ENCODE measurements at regions not wholly inside any gene's neighbourhood (a gene's known extent, or its start where the extent isn't known, plus 50 kb on each side); places are given as distances from the start of the nearest gene placed in this dataset.

- Histone ChIP-seq H3K36me3 (replicated peaks in 1 of 2; ENCODE audit: control insufficient read depth in 1 of 2, insufficient read depth in 2 of 2, low read length in 1 of 2) (no peaks in the 10 kb centered on the region), H3F3A (replicated peaks; ENCODE audit: insufficient read depth) (no peaks in the 10 kb centered on the region), H3K9me2 (no peaks in the 10 kb centered on the region), H3K4me3 (ENCODE audit: low read depth in 2 of 2, low read length in 1 of 2) (no peak overlapping the region), H3K79me2 (ENCODE audit: insufficient read depth) (no peaks in the 10 kb centered on the region), H3K4me2 (no peak overlapping the region), H3K27me3 (ENCODE audit: insufficient read depth) (no peaks in the 10 kb centered on the region), H4K20me1 (ENCODE audit: insufficient read depth) (no peaks in the 10 kb centered on the region), H2AFZ (ENCODE audit: low read depth) (no peak overlapping the region), H3K9me3 (no peaks in the 10 kb centered on the region), H3K4me1 (ENCODE audit: control insufficient read depth in 1 of 2, insufficient read depth in 2 of 2, low read depth in 1 of 2, low read length in 1 of 2) (no peaks in the 10 kb centered on the region), H3K27ac (ENCODE audit: low read depth in 2 of 2, low read length in 1 of 2) (no peak overlapping the region), H3K9ac (no peak overlapping the region)
- POLR2A ChIA-PET, result no interaction called here
- TF ChIP-seq SMC3 (IDR thresholded peaks at IDR 0.05; ENCODE audit: low read depth, low read length) (no peak), NFIC (IDR thresholded peaks at IDR 0.05; ENCODE audit: borderline replicate concordance) (no peak), GATA2 (CRISPR knock-in tag; IDR thresholded peaks at IDR 0.05) (no peak), SIN3A (IDR thresholded peaks at IDR 0.05; ENCODE audit: borderline replicate concordance, low read depth, low read length) (no peak), RAD21 (IDR thresholded peaks at IDR 0.05; ENCODE audit: low read length) (no peak)
- CTCF ChIA-PET, result interaction anchor here (0.9 kb wide), 1 partner anchor 52 kb away, joined by 3 read pairs; no protein-coding TSS in a partner anchor
- DNase-seq, result no peak
Observed at GRCh38 chr4:68750555-68750954, 65.2 kb upstream of the UGT2B10 start.

- ChIA-PET POLR2A (no interaction called here), CTCF (no interaction called here)
- Histone ChIP-seq H3K27me3 (ENCODE audit: insufficient read depth) (no peaks in the 10 kb centered on the region), H3K4me1 (ENCODE audit: control insufficient read depth in 1 of 2, insufficient read depth in 2 of 2, low read depth in 1 of 2, low read length in 1 of 2) (no peaks in the 10 kb centered on the region), H3K9me2 (no peaks in the 10 kb centered on the region), H3K9ac (no peak overlapping the region), H3K79me2 (ENCODE audit: insufficient read depth) (no peaks in the 10 kb centered on the region), H3K36me3 (replicated peaks in 1 of 2; ENCODE audit: control insufficient read depth in 1 of 2, insufficient read depth in 2 of 2, low read length in 1 of 2) (no peaks in the 10 kb centered on the region), H4K20me1 (ENCODE audit: insufficient read depth) (no peaks in the 10 kb centered on the region), H3F3A (replicated peaks; ENCODE audit: insufficient read depth) (no peaks in the 10 kb centered on the region), H3K4me3 (ENCODE audit: low read depth in 2 of 2, low read length in 1 of 2) (no peak overlapping the region), H3K4me2 (no peak overlapping the region), H3K27ac (ENCODE audit: low read depth in 2 of 2, low read length in 1 of 2) (no peak overlapping the region), H3K9me3 (no peaks in the 10 kb centered on the region), H2AFZ (ENCODE audit: low read depth) (no peak overlapping the region)
- WGBS (ENCODE audit: low lambda C conversion rate), result 6% methylated on average over 4 of the region's 4 CpGs
- DNase-seq, result no peak
- no peak for TF ChIP-seq FOXM1 (IDR thresholded peaks at IDR 0.05; ENCODE audit: low read depth)
- TF ChIP-seq TAF1 (IDR thresholded peaks at IDR 0.05; ENCODE audit: borderline replicate concordance, low read depth, low read length), result no peak
- no peak for TF ChIP-seq REST (IDR thresholded peaks at IDR 0.05; ENCODE audit: low read depth, low read length)
- no peak for TF ChIP-seq NFIC (IDR thresholded peaks at IDR 0.05; ENCODE audit: borderline replicate concordance)
- TF ChIP-seq PBX3 (IDR thresholded peaks at IDR 0.05), result no peak
- TF ChIP-seq EZH2phosphoT487 (IDR thresholded peaks at IDR 0.05; ENCODE audit: borderline replicate concordance, low read depth), result no peak
- TF ChIP-seq IRF3 (IDR thresholded peaks at IDR 0.05; ENCODE audit: low read depth, low read length), result no peak
- TF ChIP-seq FOSL2 (IDR thresholded peaks at IDR 0.05; ENCODE audit: borderline replicate concordance, low read depth), result no peak
- TF ChIP-seq SMC3 (IDR thresholded peaks at IDR 0.05; ENCODE audit: low read depth, low read length), result no peak
- no peak for TF ChIP-seq YY1 (IDR thresholded peaks at IDR 0.05; ENCODE audit: low read depth)
- no peak for TF ChIP-seq RCOR1 (IDR thresholded peaks at IDR 0.05; ENCODE audit: low read length)
- TF ChIP-seq USF1 (IDR thresholded peaks at IDR 0.05; ENCODE audit: borderline replicate concordance, low read depth), result no peak
- TF ChIP-seq MXI1 (IDR thresholded peaks at IDR 0.05; ENCODE audit: low read depth, low read length), result no peak
- no peak for TF ChIP-seq CHD2 (IDR thresholded peaks at IDR 0.05; ENCODE audit: low read length, partially characterized antibody)
- TF ChIP-seq JUND (IDR thresholded peaks at IDR 0.05), result no peak
- no peak for TF ChIP-seq RFX5 (IDR thresholded peaks at IDR 0.05; ENCODE audit: low read length)
- no peak for TF ChIP-seq EP300 (IDR thresholded peaks at IDR 0.05; ENCODE audit: borderline replicate concordance in 1 of 2, low read depth in 1 of 2, low read length in 1 of 2)
- TF ChIP-seq NRF1 (IDR thresholded peaks at IDR 0.05; ENCODE audit: low read depth, low read length), result no peak
Observed at GRCh38 chr4:68751138-68751537, 64.7 kb upstream of the UGT2B10 start.
